HG03354 (cell line): ENCODE measurements at regions not wholly inside any gene's neighbourhood (a gene's known extent, or its start where the extent isn't known, plus 50 kb on each side); places are given as distances from the start of the nearest gene placed in this dataset.
A peak's percentile ranks its signal among the peaks of the same experiment; 100 is the strongest.

ENCODE experiments used
- ATAC-seq: cut with Tn5 transposase; IDR thresholded peaks from one replicate; pipeline ENCODE4 v1.9.1; 2021; ENCODE audit warnings: mild to moderate bottlenecking; ENCODE audit not compliant: unreplicated experiment, poor library complexity, severe bottlenecking

- no peak for ATAC-seq
Measured at GRCh38 chrX:9335251-9335650, 129.6 kb upstream of the TBL1X start.

- ATAC-seq: no peak
Measured at GRCh38 chrX:9336456-9336855, 128.4 kb upstream of the TBL1X start.

GRCh38 chrX:9337046-9337445 lies 127.8 kb upstream of the TBL1X start:
- no peak for ATAC-seq

- no peak for ATAC-seq
Measured at GRCh38 chrX:9338986-9339385, 125.9 kb upstream of the TBL1X start.

GRCh38 chrX:9339603-9340491 lies 125.0 kb upstream of the TBL1X start:
- no peak for ATAC-seq

- peak; percentile 48 for ATAC-seq
Measured at GRCh38 chrX:9340598-9341290, 124.1 kb upstream of the TBL1X start.

- ATAC-seq: peak; percentile 81
Measured at GRCh38 chrX:9341291-9342201, 123.3 kb upstream of the TBL1X start.

GRCh38 chrX:9342561-9343051 lies 122.3 kb upstream of the TBL1X start:
- no peak for ATAC-seq

- no peak for ATAC-seq
Measured at GRCh38 chrX:9343971-9344370, 120.9 kb upstream of the TBL1X start.

GRCh38 chrX:9345957-9346356 lies 118.9 kb upstream of the TBL1X start:
- no peak for ATAC-seq

- ATAC-seq: no peak
Measured at GRCh38 chrX:9349572-9350494, 115.0 kb upstream of the TBL1X start.

GRCh38 chrX:9351126-9351525 lies 113.7 kb upstream of the TBL1X start:
- no peak for ATAC-seq

GRCh38 chrX:9352243-9352642 lies 112.6 kb upstream of the TBL1X start:
- ATAC-seq: peak; percentile 76

- peak; percentile 85 for ATAC-seq
Measured at GRCh38 chrX:9352694-9353411, 112.0 kb upstream of the TBL1X start.

GRCh38 chrX:9354918-9355317 lies 109.9 kb upstream of the TBL1X start:
- no peak for ATAC-seq

GRCh38 chrX:9355739-9356138 lies 109.1 kb upstream of the TBL1X start:
- no peak for ATAC-seq

GRCh38 chrX:9356846-9357245 lies 108.0 kb upstream of the TBL1X start:
- ATAC-seq: no peak

GRCh38 chrX:9357518-9358114 lies 107.2 kb upstream of the TBL1X start:
- ATAC-seq: no peak
